Kidney glomerular epithelial cell (primary cell): ENCODE measurements at regions not wholly inside any gene's neighbourhood (a gene's known extent, or its start where the extent isn't known, plus 50 kb on each side); places are given as distances from the start of the nearest gene placed in this dataset.
A peak's percentile ranks its signal among the peaks of the same experiment; 100 is the strongest.

Source experiments
- DNase-seq: peaks from one replicate; lab custom pipeline; 2025; lab: John Stamatoyannopoulos, UW

DNA sequence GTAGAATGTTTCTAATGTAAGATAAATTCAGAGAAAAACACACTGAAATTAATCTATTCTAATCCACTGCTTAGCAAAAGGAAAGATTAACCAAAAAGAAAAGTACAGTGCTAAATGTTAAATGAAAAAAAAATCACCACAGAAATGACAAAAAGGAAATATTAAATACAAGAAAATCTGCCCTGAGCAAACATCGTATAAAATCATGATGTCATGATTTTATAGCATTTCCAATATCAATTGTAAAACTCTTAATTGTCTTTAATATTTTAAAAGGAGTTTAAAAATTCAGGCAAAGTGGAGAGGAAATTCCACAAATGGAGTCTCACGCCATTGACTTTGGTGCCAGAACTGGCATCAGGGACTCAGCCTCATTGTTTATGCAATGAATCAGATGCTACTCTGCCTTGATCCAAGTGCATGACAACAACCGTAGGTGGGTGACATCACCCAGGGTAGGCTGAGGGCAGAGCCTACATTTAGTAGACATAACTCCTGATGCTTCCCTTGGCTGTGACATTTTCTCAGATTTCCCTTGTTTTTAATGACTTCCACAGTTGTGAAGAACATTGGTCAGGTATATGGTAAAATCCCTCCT is 696.8 kb downstream of the SEMA5A start:
- DNase-seq: peak; percentile 77

DNA sequence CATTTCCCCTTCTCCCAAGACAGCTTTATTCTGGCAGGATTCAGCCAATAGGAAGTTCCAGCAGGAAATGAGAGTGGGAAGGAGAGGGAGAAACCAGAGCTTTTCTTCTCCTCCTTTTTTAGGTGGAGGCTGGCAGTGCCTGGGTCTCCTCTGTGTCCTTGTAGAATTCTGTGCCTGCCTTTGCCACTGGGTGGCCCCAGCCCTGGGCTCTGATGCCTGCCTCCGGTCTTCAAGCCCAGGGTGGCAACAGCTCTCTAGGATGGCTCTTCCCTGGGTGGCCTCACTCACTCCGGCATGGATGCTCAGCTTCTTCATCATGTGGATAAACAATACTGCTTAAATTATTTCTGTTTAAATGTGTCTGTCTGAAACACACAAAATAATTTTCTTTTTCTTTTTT is 694.8 kb downstream of the SEMA5A start:
- DNase-seq: no peak

GRCh38 chr5:8857051-8857450 is 688.8 kb downstream of the SEMA5A start:
- no peak for DNase-seq

GRCh38 chr5:8861764-8862163 is 684.1 kb downstream of the SEMA5A start:
- DNase-seq: no peak

DNA sequence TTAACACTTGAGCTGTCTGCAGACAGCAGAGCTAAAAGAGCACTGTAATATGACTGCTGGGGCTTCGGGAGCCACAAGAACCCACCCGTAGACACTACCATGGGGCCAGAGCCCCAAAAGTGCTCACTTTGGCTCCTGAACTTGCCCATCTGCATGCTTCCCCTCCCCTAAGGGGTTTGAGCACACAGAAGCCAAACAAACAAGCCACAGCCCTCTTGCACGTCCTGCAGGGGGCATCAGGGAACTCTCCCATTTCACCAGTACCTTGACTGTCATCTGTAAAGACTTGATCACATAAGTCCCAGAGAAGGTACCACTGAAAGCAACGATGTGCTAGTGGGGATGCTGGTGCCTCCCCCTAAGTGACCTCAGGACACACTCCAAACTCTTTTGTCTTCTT is 681.8 kb downstream of the SEMA5A start:
- no peak for DNase-seq

- DNase-seq: no peak
Measured at GRCh38 chr5:8865266-8865665, 680.6 kb downstream of the SEMA5A start.

DNA sequence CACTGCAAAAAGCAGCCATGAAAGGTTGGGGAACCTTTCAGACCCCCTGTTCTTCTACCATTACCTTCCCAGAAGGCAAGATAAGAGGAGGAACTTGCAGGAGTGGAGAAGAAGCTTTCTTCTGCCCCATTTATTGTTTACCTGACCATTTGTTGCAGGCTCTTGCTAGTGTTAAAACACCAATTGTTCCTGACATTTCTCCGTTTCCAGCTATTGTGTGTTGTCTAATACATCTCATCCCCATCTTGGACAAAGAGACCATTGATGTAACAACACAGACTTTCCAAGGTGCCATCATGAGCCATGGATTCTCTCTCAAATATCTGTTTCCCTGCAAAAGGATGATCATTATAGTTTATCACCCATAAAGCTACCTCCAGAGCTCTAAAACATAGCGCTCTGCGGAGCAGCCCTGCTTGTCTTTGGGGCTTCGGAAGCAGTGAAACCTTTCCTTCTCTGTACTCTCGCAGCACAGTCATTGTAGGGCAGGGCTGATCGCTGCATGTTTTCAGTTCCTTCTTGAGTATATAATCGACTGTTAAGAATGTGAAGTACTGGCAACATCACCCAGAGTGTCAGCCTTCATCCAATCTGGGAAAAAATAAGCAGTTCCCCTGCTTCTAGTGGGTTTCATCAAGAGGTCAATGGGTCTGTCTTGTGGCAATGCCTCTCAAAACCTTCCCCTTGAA is 680.0 kb downstream of the SEMA5A start:
- DNase-seq: no peak

DNA sequence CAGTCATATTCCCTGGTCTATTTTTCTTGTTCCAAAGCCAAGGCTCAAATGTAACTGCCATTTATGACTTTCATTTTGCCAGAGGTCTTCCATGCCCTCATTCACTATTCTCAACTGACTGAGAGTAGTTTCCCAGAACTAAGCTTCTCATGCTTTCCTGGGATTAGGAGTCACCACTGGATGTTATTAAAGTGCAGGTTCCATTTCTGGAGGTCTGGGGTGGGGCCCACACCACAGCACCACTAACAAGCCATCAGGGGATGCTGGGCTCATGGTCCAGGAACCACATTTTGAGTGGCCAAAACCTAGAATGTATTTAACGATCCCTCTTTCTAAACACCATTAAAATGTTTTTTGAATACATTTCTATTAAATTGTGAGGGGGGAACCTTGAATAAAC is 677.6 kb downstream of the SEMA5A start:
- no peak for DNase-seq

- no peak for DNase-seq
Measured at GRCh38 chr5:8869932-8870331, 675.9 kb downstream of the SEMA5A start.

GRCh38 chr5:8870349-8870958 is 675.4 kb downstream of the SEMA5A start:
- DNase-seq: no peak

GRCh38 chr5:8870959-8871355 is 674.9 kb downstream of the SEMA5A start:
- no peak for DNase-seq

DNA sequence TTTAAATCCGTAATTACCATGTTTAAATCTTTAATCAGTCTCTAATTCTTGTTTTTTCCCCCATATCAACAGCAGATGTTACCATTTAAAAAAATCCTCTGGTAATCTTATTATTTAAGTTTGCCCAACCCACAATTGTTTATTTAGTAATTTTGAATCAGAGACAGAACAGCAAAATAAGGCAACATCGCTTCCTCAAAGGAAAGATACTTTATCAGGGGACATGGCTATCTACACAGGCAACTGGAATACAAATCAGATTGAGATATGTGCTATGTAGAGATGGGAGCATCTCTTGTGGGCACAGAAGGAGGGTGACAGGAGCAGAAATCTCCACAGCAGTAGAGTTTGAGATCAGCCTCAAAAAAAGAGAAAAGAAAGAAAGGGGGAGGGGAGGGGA is 674.4 kb downstream of the SEMA5A start:
- no peak for DNase-seq

DNA sequence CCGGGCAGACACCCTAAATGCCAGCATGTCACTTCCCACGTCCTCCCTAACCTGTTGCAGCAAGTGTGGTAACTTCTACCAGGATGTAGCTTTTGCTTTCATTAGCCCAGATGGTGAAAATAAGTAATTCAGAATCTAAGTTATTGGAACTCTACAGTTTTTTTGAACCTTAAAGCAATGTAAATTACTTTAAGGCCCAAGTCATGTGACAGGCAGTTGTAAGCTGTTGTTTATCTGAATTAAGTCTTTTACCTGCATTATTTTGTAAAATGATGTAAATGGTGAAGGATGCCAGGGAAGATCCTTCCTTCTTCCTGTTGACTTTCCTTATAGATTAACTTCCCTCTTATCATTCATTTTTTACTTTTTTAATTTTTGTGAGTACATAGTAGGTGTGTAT is 670.2 kb downstream of the SEMA5A start:
- no peak for DNase-seq

DNA sequence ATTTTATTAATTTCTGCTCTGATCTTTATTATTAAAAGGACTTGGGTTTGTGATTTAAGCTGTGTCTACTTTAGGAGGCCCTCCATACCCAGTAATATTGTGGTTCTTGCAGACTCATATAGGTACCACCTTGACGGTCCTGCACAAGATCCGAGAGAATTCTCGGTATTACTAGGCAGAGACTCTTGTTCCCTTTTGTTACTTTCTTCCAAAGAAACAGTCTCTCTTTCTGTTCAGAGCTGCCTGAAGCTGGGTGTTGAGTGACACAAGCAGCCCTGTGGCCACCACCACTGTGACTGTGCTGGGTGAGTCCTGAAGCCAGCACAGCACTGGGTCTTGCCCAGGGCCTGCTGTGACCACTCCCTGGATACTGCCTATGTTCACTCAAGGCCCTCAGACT is 666.6 kb downstream of the SEMA5A start:
- DNase-seq: no peak

GRCh38 chr5:8884029-8884428 is 661.8 kb downstream of the SEMA5A start:
- DNase-seq: no peak

- DNase-seq: no peak
Measured at GRCh38 chr5:8892926-8893325, 652.9 kb downstream of the SEMA5A start.

- no peak for DNase-seq
Measured at GRCh38 chr5:8894031-8894430, 651.8 kb downstream of the SEMA5A start.

DNA sequence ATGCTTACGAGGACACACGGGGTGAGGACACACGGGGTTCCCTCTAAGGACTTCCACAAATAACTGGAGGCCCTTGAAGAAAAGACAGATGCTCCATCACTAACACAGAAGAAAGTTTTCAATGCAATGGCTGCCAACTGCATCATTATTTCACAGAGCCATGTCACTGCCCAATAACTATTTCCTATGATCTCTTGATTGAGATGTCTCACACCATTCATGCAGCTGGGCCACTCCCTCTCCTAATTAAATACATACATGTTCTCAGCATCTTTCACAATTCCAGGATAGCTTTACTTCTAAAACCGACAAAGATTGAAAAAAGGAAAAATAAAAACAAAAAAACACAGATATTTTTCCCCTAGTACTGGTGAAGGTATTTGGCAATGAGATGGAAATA is 650.8 kb downstream of the SEMA5A start:
- DNase-seq: no peak

- no peak for DNase-seq
Measured at GRCh38 chr5:8895599-8895998, 650.3 kb downstream of the SEMA5A start.

- DNase-seq: peak; percentile 18
Measured at GRCh38 chr5:8897316-8897715, 648.6 kb downstream of the SEMA5A start.

DNA sequence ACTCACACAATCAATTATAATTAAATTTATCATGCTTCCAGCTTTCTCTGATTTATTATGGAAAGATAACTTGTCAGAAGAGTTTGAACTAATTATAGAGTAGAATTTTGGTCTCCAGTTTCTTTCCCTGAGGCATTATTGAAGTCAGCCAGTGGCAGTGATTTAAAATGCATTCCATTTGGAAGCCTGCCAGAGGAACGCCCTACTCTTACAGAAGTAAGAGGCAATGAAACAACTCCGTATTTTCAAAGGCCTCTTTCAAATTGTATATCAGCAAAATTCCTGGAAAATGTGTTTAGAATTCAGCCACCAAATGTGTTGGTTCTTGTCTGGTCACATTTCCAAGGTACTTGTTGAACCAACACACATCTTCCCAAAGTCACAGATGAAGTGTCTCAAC is 640.9 kb downstream of the SEMA5A start:
- DNase-seq: no peak

GRCh38 chr5:8906303-8906967 is 639.4 kb downstream of the SEMA5A start:
- DNase-seq: peak; percentile 63
